HepG2 (cell line): ENCODE measurements at regions not wholly inside any gene's neighbourhood (a gene's known extent, or its start where the extent isn't known, plus 50 kb on each side); places are given as distances from the start of the nearest gene placed in this dataset.

Experiments used
- ATAC-seq: fragments of 200-7000 bp; cut with Tn5 transposase; 3 replicates; pipeline ENCODE4 v1.9.1; 2020; ENCODE audit warnings: mild to moderate bottlenecking, moderate library complexity
- BruUV-seq: library from RNA; stranded (reverse); fragments of 400-500 nt; replicated peaks from 2 replicates; lab custom pipeline; 2021; lab: Mats Ljungman, UMichigan
- CTCF ChIA-PET: fragments of 300-600 bp; formaldehyde crosslinking; extraction: SDS; loops from one replicate; lab custom pipeline; 2021; ENCODE audit warnings: low total read pairs, inconsistent platforms, low intra/inter-chr PET ratio; lab: Yijun Ruan, JAX
- POLR2A ChIA-PET: fragments of 350-600 bp; sonication (Branson Sonifier 250); formaldehyde crosslinking; loops from one replicate; lab custom pipeline; 2020; ENCODE audit warnings: antibody characterized with exemption, inconsistent platforms; lab: Yijun Ruan, JAX
- DNase-seq: peaks from one replicate; pipeline ENCODE4 v3.0.0-alpha.2; 2015; ENCODE audit warnings: low spot score
- FAIRE-seq: peaks from 3 replicates; lab custom pipeline; 2011; peaks lifted over from hg19 to GRCh38; lab: Jason Lieb, UNC
- H2AFZ ChIP-seq: one replicate; pipeline ENCODE4 v1.6.1; 2011; ENCODE audit warnings: low read length, inconsistent platforms
- H3K27ac ChIP-seq: fragments of 300-600 bp; 3 replicates; pipeline ENCODE4 v1.8.0; 2011; ENCODE audit warnings: mixed run types, mild to moderate bottlenecking, mixed read lengths, low read length, inconsistent platforms; ENCODE audit not compliant: insufficient read depth; ENCODE audit errors: extremely low read length
- H3K27me3 ChIP-seq, 2 experiments: fragments of 200-600 bp in 1 of 2; 2 replicates in 1 of 2; 3 replicates in 1 of 2; pipeline versions ENCODE4 v1.6.0 to v1.8.0; 2011; ENCODE audit warnings: low read length in 2 of 2, mild to moderate bottlenecking in 2 of 2, moderate library complexity in 2 of 2, inconsistent platforms in 1 of 2; ENCODE audit not compliant: insufficient read depth in 2 of 2, control insufficient read depth in 1 of 2
- H3K36me3 ChIP-seq, 2 experiments: fragments of 200-600 bp in 1 of 2; replicated peaks in 1 of 2; 2 replicates in 1 of 2; 3 replicates in 1 of 2; pipeline versions ENCODE4 v1.5.1 to v1.8.0; 2011; ENCODE audit warnings: low read length in 2 of 2, inconsistent platforms in 1 of 2; ENCODE audit not compliant: insufficient read depth in 2 of 2, control insufficient read depth in 1 of 2
- H3K4me1 ChIP-seq: 2 replicates; pipeline ENCODE4 v1.5.1; 2012; ENCODE audit warnings: low read length, inconsistent platforms; ENCODE audit not compliant: insufficient read depth
- H3K4me2 ChIP-seq: 2 replicates; pipeline ENCODE4 v1.6.0; 2011; ENCODE audit warnings: low read depth, low read length, inconsistent platforms
- H3K4me3 ChIP-seq, 3 experiments: fragments of 200-600 bp in 1 of 3; sonication (generic), shearing (Covaris generic) in 1 of 3; replicated peaks in 1 of 3; 2 replicates each; pipeline ENCODE4 v1.5.1; 2011 to 2016; ENCODE audit warnings: low read length in 3 of 3, inconsistent platforms in 2 of 3, low read depth in 2 of 3, mild to moderate bottlenecking in 2 of 3, control low read depth in 1 of 3, mixed read lengths in 1 of 3; ENCODE audit not compliant: insufficient read depth in 1 of 3
- H3K79me2 ChIP-seq: one replicate; pipeline ENCODE4 v1.6.1; 2011; ENCODE audit warnings: low read length, inconsistent platforms; ENCODE audit not compliant: insufficient read depth
- H3K9ac ChIP-seq: 2 replicates; pipeline ENCODE4 v1.6.0; 2011; ENCODE audit warnings: mild to moderate bottlenecking, low read depth, low read length, inconsistent platforms; ENCODE audit not compliant: insufficient read depth
- H3K9me3 ChIP-seq: 2 replicates; pipeline ENCODE4 v1.5.1; 2012; ENCODE audit warnings: mild to moderate bottlenecking, low read length
- H4K20me1 ChIP-seq: 2 replicates; pipeline ENCODE4 v1.6.0; 2011; ENCODE audit warnings: inconsistent platforms, mild to moderate bottlenecking, low read length, moderate library complexity; ENCODE audit not compliant: insufficient read depth
- EED ChIP-seq: sonication (generic); formaldehyde crosslinking; IDR thresholded peaks from 2 replicates; pipeline ENCODE4 v1.5.0; 2020; ENCODE audit warnings: mild to moderate bottlenecking, missing genetic modification reagents
- GABPA ChIP-seq, 2 experiments: IDR thresholded peaks; 2 replicates each; pipeline ENCODE4 v1.6.1; 2011 to 2016; ENCODE audit warnings: low read depth in 2 of 2, low read length in 1 of 2, missing biosample characterization in 1 of 2, missing genetic modification characterization in 1 of 2
- HOMEZ ChIP-seq: IDR thresholded peaks from 2 replicates; pipeline ENCODE4 v1.6.1; 2016; ENCODE audit warnings: low read depth
- LRRFIP1 ChIP-seq: sonication (generic); formaldehyde crosslinking; conservative IDR thresholded peaks from 2 replicates; pipeline ENCODE4 v1.4.0; 2020; ENCODE audit warnings: missing genetic modification reagents
- MTA3 ChIP-seq: sonication (generic); formaldehyde crosslinking; IDR thresholded peaks from 2 replicates; pipeline ENCODE4 v1.4.0; 2020; ENCODE audit warnings: missing genetic modification reagents
- TEAD3 ChIP-seq: optimal IDR thresholded peaks from 2 replicates; pipeline ENCODE3; 2016; ENCODE audit warnings: borderline replicate concordance
- TOE1 ChIP-seq: sonication (generic); formaldehyde crosslinking; IDR thresholded peaks from 2 replicates; pipeline ENCODE4 v1.4.0; 2020; ENCODE audit warnings: mild to moderate bottlenecking, missing genetic modification reagents
- YEATS2 ChIP-seq: sonication (generic); formaldehyde crosslinking; IDR thresholded peaks from 2 replicates; pipeline ENCODE4 v1.4.0; 2020; ENCODE audit warnings: missing genetic modification reagents, borderline replicate concordance
- ZFP37 ChIP-seq: sonication (generic); formaldehyde crosslinking; IDR thresholded peaks from 2 replicates; pipeline ENCODE4 v1.4.0; 2020; ENCODE audit warnings: missing genetic modification reagents, borderline replicate concordance
- ZNF747 ChIP-seq: sonication (generic); formaldehyde crosslinking; IDR thresholded peaks from 2 replicates; pipeline ENCODE4 v1.8.1; 2023; ENCODE audit warnings: missing genetic modification reagents, mild to moderate bottlenecking, borderline replicate concordance
- ZNF761 ChIP-seq: sonication (generic); formaldehyde crosslinking; conservative IDR thresholded peaks from 2 replicates; pipeline ENCODE4 v1.4.0; 2020; ENCODE audit warnings: mild to moderate bottlenecking, missing genetic modification reagents
- ZSCAN25 ChIP-seq: sonication (generic); formaldehyde crosslinking; IDR thresholded peaks from 2 replicates; pipeline ENCODE4 v1.8.0; 2022; ENCODE audit warnings: mild to moderate bottlenecking, missing genetic modification reagents
- WGBS: methylation state at CpG from one replicate; pipeline ENCODE4 v1.1.6; 2017; ENCODE audit warnings: low lambda C conversion rate; 5-methylcytosine and 5-hydroxymethylcytosine counted together
- in situ Hi-C: cut with HindIII; loops from 2 replicates; pipeline ENCODE4 v1.10.0; 2017; ENCODE audit warnings: low pct_unique_long_range_greater_than_20kb; ENCODE audit not compliant: extremely low pct_ligation_motif_present
- intact Hi-C: fragments of 100-400 bp; cut with micrococcal nuclease; formaldehyde crosslinking; loops from one replicate; pipeline ENCODE4 v1.10.0; 2022; ENCODE audit not compliant: unreplicated experiment
- TF ChIP-seq, protein P1 (sequence below): sonication (generic); formaldehyde crosslinking; IDR thresholded peaks from 2 replicates; pipeline ENCODE4 v1.8.0; 2022; ENCODE audit warnings: mild to moderate bottlenecking, missing genetic modification reagents; ENCODE audit not compliant: insufficient replicate concordance
- TF ChIP-seq, protein P2 (sequence below): sonication (generic); formaldehyde crosslinking; IDR thresholded peaks from 2 replicates; pipeline ENCODE4 v1.8.0; 2022; ENCODE audit warnings: mild to moderate bottlenecking, missing genetic modification reagents, borderline replicate concordance

DNA sequence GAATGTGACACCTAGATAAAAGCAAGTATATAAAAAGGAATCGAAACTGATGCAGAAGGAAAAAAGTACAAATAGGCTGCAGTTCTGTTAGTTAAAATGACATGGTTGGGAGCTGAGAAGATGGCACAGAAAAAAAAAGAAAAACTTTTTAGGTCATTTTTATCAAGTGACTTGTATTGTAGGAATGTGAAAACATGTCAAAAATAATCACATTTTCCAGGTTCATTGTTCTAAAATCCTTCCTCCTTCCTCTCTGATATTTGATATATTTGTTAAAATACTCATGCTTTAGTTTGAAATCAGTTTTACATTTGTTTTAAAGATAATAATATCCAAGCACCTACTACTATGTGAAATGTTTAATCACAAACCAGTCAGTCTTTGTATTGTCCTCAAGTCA lies 507.9 kb downstream of the PRKD1 start:
- Histone ChIP-seq H3K79me2 (no peaks in the 10 kb centered on the region), H3K4me3 (no peak overlapping the region), H3K4me1 (no peaks in the 10 kb centered on the region), H3K27ac (no peak overlapping the region), H4K20me1 (no peaks in the 10 kb centered on the region), H3K9ac (no peak overlapping the region), H3K36me3 (no peaks in the 10 kb centered on the region), H3K4me2 (no peak overlapping the region), H3K27me3 (no peaks in the 10 kb centered on the region), H3K9me3 (peaks cover 79% of the 10 kb centered on the region), H2AFZ (no peak overlapping the region)
- TF ChIP-seq ZFP37 (CRISPR knock-in tag), result no peak
- no peak for TF ChIP-seq LRRFIP1
- no peak for TF ChIP-seq MTA3 (CRISPR knock-in tag)
- TF ChIP-seq, protein P1, sequence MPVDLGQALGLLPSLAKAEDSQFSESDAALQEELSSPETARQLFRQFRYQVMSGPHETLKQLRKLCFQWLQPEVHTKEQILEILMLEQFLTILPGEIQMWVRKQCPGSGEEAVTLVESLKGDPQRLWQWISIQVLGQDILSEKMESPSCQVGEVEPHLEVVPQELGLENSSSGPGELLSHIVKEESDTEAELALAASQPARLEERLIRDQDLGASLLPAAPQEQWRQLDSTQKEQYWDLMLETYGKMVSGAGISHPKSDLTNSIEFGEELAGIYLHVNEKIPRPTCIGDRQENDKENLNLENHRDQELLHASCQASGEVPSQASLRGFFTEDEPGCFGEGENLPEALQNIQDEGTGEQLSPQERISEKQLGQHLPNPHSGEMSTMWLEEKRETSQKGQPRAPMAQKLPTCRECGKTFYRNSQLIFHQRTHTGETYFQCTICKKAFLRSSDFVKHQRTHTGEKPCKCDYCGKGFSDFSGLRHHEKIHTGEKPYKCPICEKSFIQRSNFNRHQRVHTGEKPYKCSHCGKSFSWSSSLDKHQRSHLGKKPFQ (CRISPR knock-in tag), result no peak
- no peak for TF ChIP-seq TOE1
- TF ChIP-seq, protein P2, sequence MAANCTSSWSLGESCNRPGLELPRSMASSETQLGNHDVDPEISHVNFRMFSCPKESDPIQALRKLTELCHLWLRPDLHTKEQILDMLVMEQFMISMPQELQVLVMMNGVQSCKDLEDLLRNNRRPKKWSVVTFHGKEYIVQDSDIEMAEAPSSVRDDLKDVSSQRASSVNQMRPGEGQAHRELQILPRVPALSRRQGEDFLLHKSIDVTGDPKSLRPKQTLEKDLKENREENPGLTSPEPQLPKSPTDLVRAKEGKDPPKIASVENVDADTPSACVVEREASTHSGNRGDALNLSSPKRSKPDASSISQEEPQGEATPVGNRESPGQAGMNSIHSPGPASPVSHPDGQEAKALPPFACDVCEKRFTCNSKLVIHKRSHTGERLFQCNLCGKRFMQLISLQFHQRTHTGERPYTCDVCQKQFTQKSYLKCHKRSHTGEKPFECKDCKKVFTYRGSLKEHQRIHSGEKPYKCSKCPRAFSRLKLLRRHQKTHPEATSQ (CRISPR knock-in tag), result no peak
- TF ChIP-seq HOMEZ (CRISPR knock-in tag), result no peak
- TF ChIP-seq YEATS2, result no peak
- TF ChIP-seq ZNF747 (CRISPR knock-in tag), result no peak
- no peak for TF ChIP-seq GABPA (IDR thresholded peaks at IDR 0.05; ENCODE audit: low read depth, low read length)
- TF ChIP-seq GABPA (CRISPR knock-in tag; IDR thresholded peaks at IDR 0.05; ENCODE audit: low read depth), result no peak
- no peak for TF ChIP-seq ZNF761 (CRISPR knock-in tag)
- TF ChIP-seq EED, result no peak
- no peak for TF ChIP-seq TEAD3 (CRISPR knock-in tag)
- TF ChIP-seq ZSCAN25 (CRISPR knock-in tag), result no peak
- ChIA-PET CTCF (no interaction called here), POLR2A (no interaction called here)
- in situ Hi-C loops, result no loop called here
- ATAC-seq (no peak), DNase-seq (no peak), FAIRE-seq (no peak)
- no TSS peak for BruUV-seq
- intact Hi-C loops, result no loop called here
- 0% methylated on average over 1 of the region's 1 CpG for WGBS
